IMR-90 (cell line): ENCODE measurements at regions not wholly inside any gene's neighbourhood (a gene's known extent, or its start where the extent isn't known, plus 50 kb on each side); places are given as distances from the start of the nearest gene placed in this dataset.

Source experiments
- ATAC-seq: fragments of 200-7000 bp; cut with Tn5 transposase; 2 replicates; pipeline ENCODE4 v1.9.1; 2020; ENCODE audit warnings: low read depth, mild to moderate bottlenecking, moderate library complexity
- BruUV-seq: library from RNA; stranded (reverse); fragments of 400-500 nt; replicated peaks from 2 replicates; lab custom pipeline; 2021; lab: Mats Ljungman, UMichigan
- CTCF ChIA-PET: fragments of 300-600 bp; formaldehyde crosslinking; extraction: SDS; loops from one replicate; lab custom pipeline; 2021; ENCODE audit warnings: antibody characterized with exemption; lab: Yijun Ruan, JAX
- POLR2A ChIA-PET: fragments of 300-600 bp; sonication (Branson Sonifier 250); formaldehyde crosslinking; loops from one replicate; lab custom pipeline; 2022; ENCODE audit warnings: antibody characterized with exemption; ENCODE audit not compliant: unreplicated experiment; lab: Charles Lee
- DNase-seq: peaks from one replicate; pipeline ENCODE4 v3.0.0; 2013
- H2AFZ ChIP-seq: replicated peaks from 2 replicates; pipeline ENCODE3; 2013; ENCODE audit warnings: low read length, mild to moderate bottlenecking; ENCODE audit not compliant: poor library complexity
- H2AK5ac ChIP-seq: 2 replicates; pipeline ENCODE4 v1.6.1; 2013; ENCODE audit warnings: low read depth, low read length, inconsistent platforms
- H2AK9ac ChIP-seq: replicated peaks from 2 replicates; pipeline ENCODE3; 2013; ENCODE audit warnings: mild to moderate bottlenecking, low read depth, low read length, moderate library complexity; ENCODE audit not compliant: poor library complexity
- H2BK120ac ChIP-seq: 2 replicates; pipeline ENCODE4 v1.6.1; 2013; ENCODE audit warnings: low read depth, low read length, inconsistent platforms
- H2BK15ac ChIP-seq: 3 replicates; pipeline ENCODE4 v1.6.1; 2013; ENCODE audit warnings: low read depth, low read length, inconsistent platforms
- H2BK20ac ChIP-seq: 2 replicates; pipeline ENCODE4 v1.6.1; 2013; ENCODE audit warnings: low read depth, mild to moderate bottlenecking, inconsistent platforms, low read length, moderate library complexity
- H2BK5ac ChIP-seq: 2 replicates; pipeline ENCODE4 v1.6.1; 2013; ENCODE audit warnings: mild to moderate bottlenecking, low read depth, low read length, inconsistent platforms; ENCODE audit not compliant: poor library complexity, severe bottlenecking
- H3K14ac ChIP-seq: replicated peaks from 2 replicates; pipeline ENCODE4 v1.6.1; 2013; ENCODE audit warnings: low read depth, low read length, inconsistent platforms
- H3K18ac ChIP-seq: 2 replicates; pipeline ENCODE4 v1.6.1; 2013; ENCODE audit warnings: low read depth, low read length, control low read depth
- H3K23ac ChIP-seq: 2 replicates; pipeline ENCODE4 v1.6.1; 2013; ENCODE audit warnings: low read depth, low read length, inconsistent platforms
- H3K27ac ChIP-seq: 2 replicates; pipeline ENCODE4 v1.5.1; 2013; ENCODE audit warnings: mild to moderate bottlenecking, control low read depth, low read length; ENCODE audit not compliant: insufficient read depth
- H3K27me3 ChIP-seq: 2 replicates; pipeline ENCODE4 v1.6.1; 2013; ENCODE audit warnings: low read length; ENCODE audit not compliant: control insufficient read depth, insufficient read depth
- H3K36me3 ChIP-seq: 2 replicates; pipeline ENCODE4 v1.6.1; 2013; ENCODE audit warnings: low read length, mixed read lengths; ENCODE audit not compliant: control insufficient read depth, insufficient read depth
- H3K4ac ChIP-seq: 2 replicates; pipeline ENCODE4 v1.6.1; 2013; ENCODE audit warnings: low read depth, low read length, inconsistent platforms
- H3K4me1 ChIP-seq: 2 replicates; pipeline ENCODE4 v1.6.1; 2013; ENCODE audit warnings: low read length, mixed read lengths; ENCODE audit not compliant: control insufficient read depth, insufficient read depth
- H3K4me2 ChIP-seq: 2 replicates; pipeline ENCODE4 v1.6.1; 2013; ENCODE audit warnings: low read depth, mild to moderate bottlenecking, control low read depth, low read length, moderate library complexity
- H3K4me3 ChIP-seq: 2 replicates; pipeline ENCODE4 v1.5.1; 2013; ENCODE audit warnings: low read depth, mild to moderate bottlenecking, control low read depth, low read length, moderate library complexity; ENCODE audit not compliant: insufficient read depth
- H3K56ac ChIP-seq: 2 replicates; pipeline ENCODE4 v1.6.1; 2013; ENCODE audit warnings: low read length, inconsistent platforms; ENCODE audit not compliant: insufficient read depth; ENCODE audit errors: extremely low read depth
- H3K79me1 ChIP-seq, 2 experiments: 2 replicates each; pipeline ENCODE4 v1.6.1; 2013; ENCODE audit warnings: low read length in 2 of 2, inconsistent platforms in 1 of 2, low read depth in 1 of 2
- H3K9ac ChIP-seq: 2 replicates; pipeline ENCODE4 v1.6.1; 2013; ENCODE audit warnings: low read depth, low read length, control low read depth
- H3K9me1 ChIP-seq: 2 replicates; pipeline ENCODE4 v1.6.1; 2013; ENCODE audit warnings: low read length, inconsistent platforms; ENCODE audit not compliant: insufficient read depth
- H3K9me3 ChIP-seq: 2 replicates; pipeline ENCODE4 v1.6.1; 2013; ENCODE audit warnings: low read length; ENCODE audit not compliant: control insufficient read depth, insufficient read depth
- H4K20me1 ChIP-seq: 2 replicates; pipeline ENCODE4 v1.6.1; 2013; ENCODE audit warnings: low read length, inconsistent platforms; ENCODE audit not compliant: insufficient read depth
- H4K5ac ChIP-seq: 2 replicates; pipeline ENCODE4 v1.6.1; 2013; ENCODE audit warnings: mild to moderate bottlenecking, low read depth, low read length, control low read depth
- H4K8ac ChIP-seq, 2 experiments: 2 replicates each; pipeline ENCODE4 v1.6.1; 2013; ENCODE audit warnings: low read depth in 2 of 2, low read length in 2 of 2, control low read depth in 1 of 2, inconsistent platforms in 1 of 2
- H4K91ac ChIP-seq: 2 replicates; pipeline ENCODE4 v1.6.1; 2013; ENCODE audit warnings: low read depth, low read length, inconsistent platforms; ENCODE audit not compliant: insufficient read depth
- BHLHE40 ChIP-seq: fragments of 150-350 bp; IDR thresholded peaks from 2 replicates; pipeline ENCODE4 v1.6.1; 2016; ENCODE audit warnings: mild to moderate bottlenecking, low read depth, low read length
- CEBPB ChIP-seq: IDR thresholded peaks from 2 replicates; pipeline ENCODE4 v1.6.1; 2012; ENCODE audit warnings: low read depth, low read length, improper control_type of control experiment
- CHD1 ChIP-seq: IDR thresholded peaks from 2 replicates; pipeline ENCODE4 v1.6.1; 2012; ENCODE audit warnings: low read depth, low read length, improper control_type of control experiment
- FOS ChIP-seq: fragments of 150-350 bp; IDR thresholded peaks from 2 replicates; pipeline ENCODE4 v1.6.1; 2016; ENCODE audit warnings: low read depth, low read length
- MAFK ChIP-seq: IDR thresholded peaks from 2 replicates; pipeline ENCODE4 v1.6.1; 2012; ENCODE audit warnings: low read depth, low read length, improper control_type of control experiment
- MAZ ChIP-seq: IDR thresholded peaks from 2 replicates; pipeline ENCODE4 v1.6.1; 2012; ENCODE audit warnings: low read depth, mild to moderate bottlenecking, low read length, improper control_type of control experiment, moderate library complexity, borderline replicate concordance
- MXI1 ChIP-seq: IDR thresholded peaks from 2 replicates; pipeline ENCODE4 v1.6.1; 2012; ENCODE audit warnings: low read depth, mild to moderate bottlenecking, low read length, moderate library complexity, borderline replicate concordance
- NFE2L2 ChIP-seq: fragments of 150-350 bp; IDR thresholded peaks from 2 replicates; pipeline ENCODE4 v1.6.1; 2016; ENCODE audit warnings: low read depth, mild to moderate bottlenecking, low read length
- POLR2A ChIP-seq: IDR thresholded peaks from 2 replicates; pipeline ENCODE4 v1.6.1; 2012; ENCODE audit warnings: mild to moderate bottlenecking, low read depth, low read length
- RAD21 ChIP-seq: IDR thresholded peaks from 2 replicates; pipeline ENCODE4 v1.6.1; 2012; ENCODE audit warnings: low read length, improper control_type of control experiment
- RCOR1 ChIP-seq: IDR thresholded peaks from 2 replicates; pipeline ENCODE4 v1.6.1; 2012; ENCODE audit warnings: mild to moderate bottlenecking, low read length, improper control_type of control experiment; ENCODE audit not compliant: insufficient replicate concordance
- RFX5 ChIP-seq: IDR thresholded peaks from 2 replicates; pipeline ENCODE4 v1.8.0; 2012; ENCODE audit warnings: low read depth, mild to moderate bottlenecking, low read length, moderate library complexity
- SMC3 ChIP-seq: fragments of 150-350 bp; IDR thresholded peaks from 2 replicates; pipeline ENCODE4 v1.6.1; 2016; ENCODE audit warnings: low read depth, mild to moderate bottlenecking, antibody characterized with exemption, low read length, moderate library complexity
- WGBS, 2 experiments: methylation state at CpG; one replicate each; pipeline versions ENCODE4 v1.1.5 to v1.1.7; 2013; ENCODE audit warnings: missing lambda C conversion rate in 2 of 2; ENCODE audit not compliant: insufficient read length in 1 of 2; ENCODE audit errors: extremely low coverage in 2 of 2; 5-methylcytosine and 5-hydroxymethylcytosine counted together
- dilution Hi-C: fragments of 300-500 bp; cut with HindIII; formaldehyde crosslinking; loops from one replicate; pipeline ENCODE4 v1.14.3; 2018; ENCODE audit warnings: low sequenced_read_pairs; ENCODE audit not compliant: unreplicated experiment
- in situ Hi-C: fragments of 300-500 bp; cut with MboI; formaldehyde crosslinking; loops from 3 replicates; pipeline ENCODE4 v1.14.3; 2019; ENCODE audit warnings: low sequenced_read_pairs, inconsistent platforms, mixed read lengths
- intact Hi-C: fragments of 100-400 bp; cut with micrococcal nuclease; formaldehyde crosslinking; loops from 2 replicates; pipeline ENCODE4 v1.10.0; 2022
- TF ChIP-seq, protein P1 (sequence below): fragments of 150-350 bp; IDR thresholded peaks from 2 replicates; pipeline ENCODE4 v1.6.1; 2016; ENCODE audit warnings: low read depth, mild to moderate bottlenecking, low read length, moderate library complexity, borderline replicate concordance
- TF ChIP-seq, protein P2 (sequence below): fragments of 150-350 bp; IDR thresholded peaks from 2 replicates; pipeline ENCODE4 v1.6.1; 2017; ENCODE audit warnings: mild to moderate bottlenecking, antibody characterized with exemption, low read length, low read depth
- TF ChIP-seq, protein P3 (sequence below): conservative IDR thresholded peaks from 2 replicates; pipeline ENCODE4 v1.5.1; 2012; ENCODE audit warnings: mild to moderate bottlenecking, low read depth, low read length, improper control_type of control experiment

DNA sequence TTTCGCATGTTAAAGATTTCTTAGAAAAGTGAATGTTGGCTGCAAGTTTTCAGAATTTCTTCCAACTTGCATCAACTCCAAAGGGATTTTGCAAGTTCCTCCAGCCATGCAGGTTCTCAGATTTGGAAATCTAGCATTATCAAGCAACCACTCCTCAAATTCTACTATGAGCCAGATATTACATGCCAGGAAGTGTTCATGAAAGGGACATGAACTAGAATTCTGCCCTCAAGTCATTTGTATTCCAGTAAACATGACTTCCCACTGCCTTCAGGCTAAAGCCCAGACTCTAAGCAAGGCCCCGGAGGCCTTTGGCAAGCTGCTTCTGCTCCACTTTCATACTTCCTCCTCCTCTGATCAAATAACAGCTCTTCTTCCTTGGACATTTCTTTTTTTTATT is 111.3 kb upstream of the PAPPA start:
- no peak overlapping the region for H2BK120ac ChIP-seq
- no CpG with 5 or more reads among the region's 2 CpGs for whole genome bisulfite sequencing, 2 experiments
- 0 out of 2 replicates have a peak overlapping the region, but pooled peaks have one; percentile 62 for H4K5ac ChIP-seq
- H4K20me1 ChIP-seq: no peaks in the 10 kb centered on the region
- no peaks in the 10 kb centered on the region; the same call in 1 of the 2 replicates for H3K4me1 ChIP-seq
- H3K9ac ChIP-seq: no peak overlapping the region
- no peak overlapping the region for H2AFZ ChIP-seq
- CTCF ChIA-PET: no interaction called here
- DNase-seq: no peak
- H3K79me1 ChIP-seq: no peaks in the 10 kb centered on the region
- no peak overlapping the region for H2AK9ac ChIP-seq
- H2BK5ac ChIP-seq: no peak overlapping the region
- intact Hi-C loops (no loop called here), in situ Hi-C loops (no loop called here), dilution Hi-C loops (no loop called here)
- H2BK20ac ChIP-seq: no peak overlapping the region
- no peaks in the 10 kb centered on the region for H3K9me3 ChIP-seq
- no peak overlapping the region for H4K8ac ChIP-seq
- H3K4me3 ChIP-seq: no peak overlapping the region
- POLR2A ChIA-PET: no interaction called here
- no peak overlapping the region for H3K56ac ChIP-seq
- H3K18ac ChIP-seq: peak overlapping the region; percentile 57
- no peak overlapping the region for H3K27ac ChIP-seq
- H3K23ac ChIP-seq: no peak overlapping the region
- no peak overlapping the region for H2BK15ac ChIP-seq
- H3K36me3 ChIP-seq: no peaks in the 10 kb centered on the region
- ATAC-seq: no peak
- H3K9me1 ChIP-seq: no peaks in the 10 kb centered on the region
- no peak for TF ChIP-seq MAFK
- TF ChIP-seq SMC3: no peak
- TF ChIP-seq RAD21: no peak
- no peak for TF ChIP-seq CHD1
- TF ChIP-seq BHLHE40: no peak
- no peak for TF ChIP-seq MAZ
- TF ChIP-seq MXI1: no peak
- TF ChIP-seq, protein P1, sequence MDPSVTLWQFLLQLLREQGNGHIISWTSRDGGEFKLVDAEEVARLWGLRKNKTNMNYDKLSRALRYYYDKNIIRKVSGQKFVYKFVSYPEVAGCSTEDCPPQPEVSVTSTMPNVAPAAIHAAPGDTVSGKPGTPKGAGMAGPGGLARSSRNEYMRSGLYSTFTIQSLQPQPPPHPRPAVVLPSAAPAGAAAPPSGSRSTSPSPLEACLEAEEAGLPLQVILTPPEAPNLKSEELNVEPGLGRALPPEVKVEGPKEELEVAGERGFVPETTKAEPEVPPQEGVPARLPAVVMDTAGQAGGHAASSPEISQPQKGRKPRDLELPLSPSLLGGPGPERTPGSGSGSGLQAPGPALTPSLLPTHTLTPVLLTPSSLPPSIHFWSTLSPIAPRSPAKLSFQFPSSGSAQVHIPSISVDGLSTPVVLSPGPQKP: no peak
- no peak for TF ChIP-seq POLR2A
- TF ChIP-seq NFE2L2: no peak
- no peak for TF ChIP-seq CEBPB
- no peak for TF ChIP-seq RCOR1
- no peak for TF ChIP-seq RFX5
- TF ChIP-seq, protein P2, sequence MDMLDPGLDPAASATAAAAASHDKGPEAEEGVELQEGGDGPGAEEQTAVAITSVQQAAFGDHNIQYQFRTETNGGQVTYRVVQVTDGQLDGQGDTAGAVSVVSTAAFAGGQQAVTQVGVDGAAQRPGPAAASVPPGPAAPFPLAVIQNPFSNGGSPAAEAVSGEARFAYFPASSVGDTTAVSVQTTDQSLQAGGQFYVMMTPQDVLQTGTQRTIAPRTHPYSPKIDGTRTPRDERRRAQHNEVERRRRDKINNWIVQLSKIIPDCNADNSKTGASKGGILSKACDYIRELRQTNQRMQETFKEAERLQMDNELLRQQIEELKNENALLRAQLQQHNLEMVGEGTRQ: no peak
- TF ChIP-seq, protein P3, sequence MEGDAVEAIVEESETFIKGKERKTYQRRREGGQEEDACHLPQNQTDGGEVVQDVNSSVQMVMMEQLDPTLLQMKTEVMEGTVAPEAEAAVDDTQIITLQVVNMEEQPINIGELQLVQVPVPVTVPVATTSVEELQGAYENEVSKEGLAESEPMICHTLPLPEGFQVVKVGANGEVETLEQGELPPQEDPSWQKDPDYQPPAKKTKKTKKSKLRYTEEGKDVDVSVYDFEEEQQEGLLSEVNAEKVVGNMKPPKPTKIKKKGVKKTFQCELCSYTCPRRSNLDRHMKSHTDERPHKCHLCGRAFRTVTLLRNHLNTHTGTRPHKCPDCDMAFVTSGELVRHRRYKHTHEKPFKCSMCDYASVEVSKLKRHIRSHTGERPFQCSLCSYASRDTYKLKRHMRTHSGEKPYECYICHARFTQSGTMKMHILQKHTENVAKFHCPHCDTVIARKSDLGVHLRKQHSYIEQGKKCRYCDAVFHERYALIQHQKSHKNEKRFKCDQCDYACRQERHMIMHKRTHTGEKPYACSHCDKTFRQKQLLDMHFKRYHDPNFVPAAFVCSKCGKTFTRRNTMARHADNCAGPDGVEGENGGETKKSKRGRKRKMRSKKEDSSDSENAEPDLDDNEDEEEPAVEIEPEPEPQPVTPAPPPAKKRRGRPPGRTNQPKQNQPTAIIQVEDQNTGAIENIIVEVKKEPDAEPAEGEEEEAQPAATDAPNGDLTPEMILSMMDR: no peak
- TF ChIP-seq FOS: no peak
- H3K4me2 ChIP-seq: no peak overlapping the region
- no peaks in the 10 kb centered on the region for H3K27me3 ChIP-seq
- no peak overlapping the region for H3K4ac ChIP-seq
- no peak overlapping the region for H2AK5ac ChIP-seq
- no TSS peak for BruUV-seq
- no peak overlapping the region for H3K14ac ChIP-seq
- no peak overlapping the region for H4K91ac ChIP-seq
